ENCODE measurements at regions not wholly inside any gene's neighbourhood (a gene's known extent, or its start where the extent isn't known, plus 50 kb on each side); places are given as distances from the start of the nearest gene placed in this dataset.

GRCh38 chr7:15749631-15750030, 63.1 kb upstream of the MEOX2 start:
- TF ChIP-seq POLR2A (IDR thresholded peaks at IDR 0.05; ENCODE audit: low read depth, low read length) (no peak), POLR2AphosphoS5 (IDR thresholded peaks at IDR 0.05; ENCODE audit: low read depth, low read length) (no peak)

All from GM12892 (cell line).